ENCODE measurements at regions not wholly inside any gene's neighbourhood (a gene's known extent, or its start where the extent isn't known, plus 50 kb on each side); places are given as distances from the start of the nearest gene placed in this dataset.

GRCh38 chr2:523698-524270, 153.4 kb downstream of the TMEM18 start:
- TF ChIP-seq, protein P1, sequence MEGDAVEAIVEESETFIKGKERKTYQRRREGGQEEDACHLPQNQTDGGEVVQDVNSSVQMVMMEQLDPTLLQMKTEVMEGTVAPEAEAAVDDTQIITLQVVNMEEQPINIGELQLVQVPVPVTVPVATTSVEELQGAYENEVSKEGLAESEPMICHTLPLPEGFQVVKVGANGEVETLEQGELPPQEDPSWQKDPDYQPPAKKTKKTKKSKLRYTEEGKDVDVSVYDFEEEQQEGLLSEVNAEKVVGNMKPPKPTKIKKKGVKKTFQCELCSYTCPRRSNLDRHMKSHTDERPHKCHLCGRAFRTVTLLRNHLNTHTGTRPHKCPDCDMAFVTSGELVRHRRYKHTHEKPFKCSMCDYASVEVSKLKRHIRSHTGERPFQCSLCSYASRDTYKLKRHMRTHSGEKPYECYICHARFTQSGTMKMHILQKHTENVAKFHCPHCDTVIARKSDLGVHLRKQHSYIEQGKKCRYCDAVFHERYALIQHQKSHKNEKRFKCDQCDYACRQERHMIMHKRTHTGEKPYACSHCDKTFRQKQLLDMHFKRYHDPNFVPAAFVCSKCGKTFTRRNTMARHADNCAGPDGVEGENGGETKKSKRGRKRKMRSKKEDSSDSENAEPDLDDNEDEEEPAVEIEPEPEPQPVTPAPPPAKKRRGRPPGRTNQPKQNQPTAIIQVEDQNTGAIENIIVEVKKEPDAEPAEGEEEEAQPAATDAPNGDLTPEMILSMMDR (IDR thresholded peaks at IDR 0.05; ENCODE audit: low read depth, low read length) = no peak
- H3K9me3 ChIP-seq (ENCODE audit: severe bottlenecking) = peaks cover 4% of the 10 kb centered on the region

GRCh38 chr2:522776-523175, 154.4 kb downstream of the TMEM18 start:
- no peaks in the 10 kb centered on the region for H3K36me3 ChIP-seq
- peaks cover 4% of the 10 kb centered on the region for H3K9me3 ChIP-seq (ENCODE audit: severe bottlenecking)
- no peak overlapping the region for H3K4me3 ChIP-seq (ENCODE audit: low read depth, low read length)
- no peak overlapping the region for H3K27ac ChIP-seq
- DNase-seq = no peak
- TF ChIP-seq, protein P1 (IDR thresholded peaks at IDR 0.05; ENCODE audit: low read depth, low read length) = no peak
- no peaks in the 10 kb centered on the region for H3K27me3 ChIP-seq (ENCODE audit: insufficient read depth, low read depth, severe bottlenecking)

More at GRCh38 chr2:523698-524270, 153.4 kb downstream of the TMEM18 start:
- Histone ChIP-seq H3K27me3 (ENCODE audit: insufficient read depth, low read depth, severe bottlenecking) (no peaks in the 10 kb centered on the region), H3K4me3 (ENCODE audit: low read depth, low read length) (no peak overlapping the region), H3K27ac (no peak overlapping the region), H3K36me3 (no peaks in the 10 kb centered on the region)
- no peak for DNase-seq

GRCh38 chr2:521853-522530, 155.2 kb downstream of the TMEM18 start:
- H3K36me3 ChIP-seq = no peaks in the 10 kb centered on the region
- no peak overlapping the region for H3K4me3 ChIP-seq (ENCODE audit: low read depth, low read length)
- DNase-seq = no peak
- no peaks in the 10 kb centered on the region for H3K27me3 ChIP-seq (ENCODE audit: insufficient read depth, low read depth, severe bottlenecking)
- no peak overlapping the region for H3K27ac ChIP-seq
- H3K9me3 ChIP-seq (ENCODE audit: severe bottlenecking) = peaks cover 4% of the 10 kb centered on the region
- TF ChIP-seq, protein P1 (IDR thresholded peaks at IDR 0.05; ENCODE audit: low read depth, low read length) = no peak

GRCh38 chr2:520663-521340, 156.4 kb downstream of the TMEM18 start:
- H3K27me3 ChIP-seq (ENCODE audit: insufficient read depth, low read depth, severe bottlenecking) = no peaks in the 10 kb centered on the region
- no peaks in the 10 kb centered on the region for H3K36me3 ChIP-seq
- H3K4me3 ChIP-seq (ENCODE audit: low read depth, low read length) = no peak overlapping the region
- no peak overlapping the region for H3K27ac ChIP-seq
- peaks cover 4% of the 10 kb centered on the region for H3K9me3 ChIP-seq (ENCODE audit: severe bottlenecking)
- TF ChIP-seq, protein P1 (IDR thresholded peaks at IDR 0.05; ENCODE audit: low read depth, low read length) = no peak
- no peak for DNase-seq

GRCh38 chr2:516944-517343, 160.3 kb downstream of the TMEM18 start:
- TF ChIP-seq, protein P1 (IDR thresholded peaks at IDR 0.05; ENCODE audit: low read depth, low read length) = no peak
- Histone ChIP-seq H3K9me3 (ENCODE audit: severe bottlenecking) (no peaks in the 10 kb centered on the region), H3K27me3 (ENCODE audit: insufficient read depth, low read depth, severe bottlenecking) (no peaks in the 10 kb centered on the region), H3K4me3 (ENCODE audit: low read depth, low read length) (no peak overlapping the region), H3K27ac (no peak overlapping the region), H3K36me3 (no peaks in the 10 kb centered on the region)
- no peak for DNase-seq

Data from WERI-Rb-1 (cell line).